ENCODE measurements at regions not wholly inside any gene's neighbourhood (a gene's known extent, or its start where the extent isn't known, plus 50 kb on each side); places are given as distances from the start of the nearest gene placed in this dataset.
"Not testable (repeated sequence)": the region's sequence is repeated elsewhere in the genome, so short reads cannot be mapped to it uniquely, and the experiment has no call there.

DNA sequence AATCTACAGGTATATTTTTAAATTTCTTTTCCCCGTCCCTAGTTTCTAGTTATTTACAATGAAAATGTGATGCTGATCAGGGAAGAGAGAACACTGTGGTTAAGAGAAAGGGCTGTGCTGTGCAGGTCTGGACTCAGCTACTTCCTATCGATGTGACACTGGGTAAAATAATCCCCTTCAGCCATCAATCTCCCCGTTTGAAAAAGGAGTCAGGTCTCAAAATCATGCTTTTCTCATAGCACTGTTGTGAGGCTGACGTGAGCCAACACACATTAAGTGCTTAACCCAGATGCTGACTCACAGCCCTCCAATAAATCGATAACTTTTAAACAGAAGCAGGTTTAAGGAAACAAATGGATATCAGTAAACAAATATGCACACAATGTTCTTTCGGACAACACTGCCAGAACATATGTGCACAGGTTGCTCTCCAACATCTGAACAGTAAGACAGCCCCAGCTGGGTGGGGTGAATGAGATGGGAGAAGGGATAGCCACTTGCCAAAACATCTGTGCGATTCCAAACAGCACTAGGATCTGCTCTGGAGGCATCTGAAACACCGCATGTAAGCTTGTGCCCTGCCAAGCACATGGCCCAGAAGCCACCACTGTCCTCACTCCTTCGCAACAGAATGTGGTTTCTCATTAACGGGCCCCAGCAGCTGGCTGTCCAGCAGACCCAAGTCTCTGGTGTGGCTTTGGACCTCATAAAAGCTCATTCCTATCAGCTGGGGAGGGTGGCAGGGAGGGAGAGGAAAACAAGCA lies 143.2 kb upstream of the PRICKLE2 start:
- in situ Hi-C loops (cut with MboI; ENCODE audit: low pct_unique_long_range_greater_than_20kb, low sequenced_read_pairs, unreplicated experiment) = no loop called here
- DNase-seq (ENCODE audit: low spot score) = no peak
- TF ChIP-seq, protein P1, sequence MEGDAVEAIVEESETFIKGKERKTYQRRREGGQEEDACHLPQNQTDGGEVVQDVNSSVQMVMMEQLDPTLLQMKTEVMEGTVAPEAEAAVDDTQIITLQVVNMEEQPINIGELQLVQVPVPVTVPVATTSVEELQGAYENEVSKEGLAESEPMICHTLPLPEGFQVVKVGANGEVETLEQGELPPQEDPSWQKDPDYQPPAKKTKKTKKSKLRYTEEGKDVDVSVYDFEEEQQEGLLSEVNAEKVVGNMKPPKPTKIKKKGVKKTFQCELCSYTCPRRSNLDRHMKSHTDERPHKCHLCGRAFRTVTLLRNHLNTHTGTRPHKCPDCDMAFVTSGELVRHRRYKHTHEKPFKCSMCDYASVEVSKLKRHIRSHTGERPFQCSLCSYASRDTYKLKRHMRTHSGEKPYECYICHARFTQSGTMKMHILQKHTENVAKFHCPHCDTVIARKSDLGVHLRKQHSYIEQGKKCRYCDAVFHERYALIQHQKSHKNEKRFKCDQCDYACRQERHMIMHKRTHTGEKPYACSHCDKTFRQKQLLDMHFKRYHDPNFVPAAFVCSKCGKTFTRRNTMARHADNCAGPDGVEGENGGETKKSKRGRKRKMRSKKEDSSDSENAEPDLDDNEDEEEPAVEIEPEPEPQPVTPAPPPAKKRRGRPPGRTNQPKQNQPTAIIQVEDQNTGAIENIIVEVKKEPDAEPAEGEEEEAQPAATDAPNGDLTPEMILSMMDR (IDR thresholded peaks at IDR 0.05; ENCODE audit: extremely low read depth, insufficient read depth, missing control alignments) = no peak

DNA sequence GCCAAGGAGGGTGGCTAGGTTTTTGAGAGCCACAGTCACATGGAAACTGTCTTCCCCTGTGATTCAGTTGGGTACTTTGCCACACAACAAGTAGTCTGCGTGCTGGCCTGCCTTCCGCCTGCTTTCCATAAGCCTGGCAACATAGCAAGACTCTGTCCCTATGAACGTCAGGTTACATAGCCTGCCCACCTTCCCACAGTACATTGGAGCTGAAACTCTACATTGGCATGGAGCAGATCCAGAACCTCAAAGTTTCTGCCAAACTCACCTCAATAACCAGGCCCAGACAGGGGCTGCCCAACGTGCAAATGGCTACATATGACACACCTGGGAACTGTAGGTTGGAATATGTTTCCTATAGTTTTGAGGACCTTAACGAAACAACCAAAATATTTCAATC lies 140.6 kb upstream of the PRICKLE2 start:
- in situ Hi-C loops (cut with MboI; ENCODE audit: low pct_unique_long_range_greater_than_20kb, low sequenced_read_pairs, unreplicated experiment) = no loop called here
- TF ChIP-seq, protein P1 (IDR thresholded peaks at IDR 0.05; ENCODE audit: extremely low read depth, insufficient read depth, missing control alignments) = no peak
- DNase-seq (ENCODE audit: low spot score) = no peak

DNA sequence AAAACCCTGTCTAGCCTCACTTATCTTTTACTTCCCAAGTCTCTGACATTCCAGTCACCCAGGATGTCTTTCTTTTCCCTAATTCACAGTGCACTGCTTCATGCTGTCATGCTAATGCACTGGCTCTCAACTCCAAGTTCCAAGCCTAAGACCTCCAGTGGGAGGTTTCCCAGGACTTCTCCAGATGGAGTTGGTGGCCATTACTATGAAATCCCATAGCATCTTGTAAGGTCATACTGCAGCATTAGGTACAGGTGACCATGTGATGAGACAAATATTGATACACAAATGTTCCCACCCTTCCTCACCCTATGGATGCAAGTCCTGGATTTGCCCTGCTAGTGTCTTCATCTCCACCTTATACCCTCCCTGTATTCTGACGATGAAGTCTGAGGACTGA lies 138.6 kb upstream of the PRICKLE2 start:
- in situ Hi-C loops (cut with MboI; ENCODE audit: low pct_unique_long_range_greater_than_20kb, low sequenced_read_pairs, unreplicated experiment) = no loop called here
- TF ChIP-seq, protein P1 (IDR thresholded peaks at IDR 0.05; ENCODE audit: extremely low read depth, insufficient read depth, missing control alignments) = no peak
- no peak for DNase-seq (ENCODE audit: low spot score)

DNA sequence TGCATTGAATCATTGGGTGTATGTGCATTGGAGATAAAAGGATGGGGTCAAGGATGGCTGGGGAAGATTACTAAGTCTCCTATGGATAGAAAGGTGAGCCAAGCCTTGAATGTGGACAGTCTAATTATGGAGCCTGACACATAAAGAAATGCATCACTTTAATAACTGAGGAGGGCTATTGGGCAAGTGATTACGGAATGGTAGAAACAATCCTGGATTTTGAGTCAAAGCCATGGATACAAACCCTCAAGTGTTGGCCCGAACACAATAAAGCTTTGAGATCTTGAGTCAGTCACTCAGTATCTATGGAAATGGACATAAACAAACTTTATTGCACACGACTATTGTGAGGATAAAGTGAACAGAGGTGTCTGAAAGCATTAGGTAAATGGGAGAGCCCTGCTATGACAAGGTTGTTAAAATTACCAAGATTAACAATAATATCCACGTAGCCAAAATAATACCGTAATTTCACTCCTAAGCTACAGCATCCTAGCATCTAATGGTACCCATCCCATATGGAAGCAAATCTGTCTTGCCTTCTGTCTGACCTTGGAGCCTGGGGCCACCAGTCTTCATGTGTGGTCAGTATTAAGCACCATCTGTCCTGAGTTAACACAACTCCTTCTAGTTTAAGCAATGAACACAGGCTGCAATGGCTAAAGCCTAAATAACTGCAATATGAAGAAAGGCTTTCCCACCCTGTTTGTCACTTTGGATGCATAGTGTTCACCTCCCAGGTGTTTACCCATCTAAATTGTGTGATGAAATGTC lies 136.9 kb upstream of the PRICKLE2 start:
- DNase-seq (ENCODE audit: low spot score) = no peak
- TF ChIP-seq, protein P1 (IDR thresholded peaks at IDR 0.05; ENCODE audit: extremely low read depth, insufficient read depth, missing control alignments) = no peak
- in situ Hi-C loops (cut with MboI; ENCODE audit: low pct_unique_long_range_greater_than_20kb, low sequenced_read_pairs, unreplicated experiment) = no loop called here

DNA sequence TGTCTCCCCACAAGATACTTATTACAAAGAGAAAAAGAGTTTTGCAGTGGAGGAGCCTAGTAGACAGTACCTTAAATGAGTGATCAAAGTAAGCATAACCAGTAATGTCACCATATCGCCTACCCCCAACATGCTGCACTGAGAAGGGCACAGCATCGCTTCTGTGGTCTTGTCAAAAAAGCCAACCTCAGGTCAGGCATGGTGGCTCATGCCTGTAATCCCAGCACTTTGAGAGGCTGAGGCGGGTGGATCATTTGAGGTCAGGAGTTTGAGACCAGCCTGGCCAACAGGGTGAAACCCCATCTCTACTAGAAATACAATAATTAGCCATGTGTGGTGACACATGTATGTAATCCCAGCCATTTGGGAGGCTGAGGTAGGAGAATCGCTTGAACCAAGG lies 135.8 kb upstream of the PRICKLE2 start:
- in situ Hi-C loops (cut with MboI; ENCODE audit: low pct_unique_long_range_greater_than_20kb, low sequenced_read_pairs, unreplicated experiment) = not testable (repeated sequence)

DNA sequence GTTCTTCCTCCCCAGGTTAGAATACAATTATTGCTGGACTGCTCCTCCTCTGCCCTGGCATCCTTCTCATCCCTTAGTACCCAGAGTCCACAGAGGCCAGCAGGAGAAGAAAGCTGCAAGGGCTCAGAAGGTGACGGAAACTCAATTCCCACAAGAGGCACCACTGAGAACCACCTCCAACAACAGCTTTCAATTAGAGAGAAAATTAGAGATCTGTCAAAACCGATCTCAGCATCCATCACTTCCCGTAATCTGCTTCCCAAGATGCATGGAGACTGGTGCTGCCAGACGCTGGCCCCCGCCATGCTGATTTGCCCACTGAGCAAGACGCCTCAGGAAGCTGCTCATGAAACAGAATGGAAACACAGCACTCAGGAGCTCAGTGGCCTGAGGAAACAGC lies 135.0 kb upstream of the PRICKLE2 start:
- in situ Hi-C loops (cut with MboI; ENCODE audit: low pct_unique_long_range_greater_than_20kb, low sequenced_read_pairs, unreplicated experiment) = no loop called here
- DNase-seq (ENCODE audit: low spot score) = no peak
- TF ChIP-seq, protein P1 (IDR thresholded peaks at IDR 0.05; ENCODE audit: extremely low read depth, insufficient read depth, missing control alignments) = no peak

More for the DNA sequence above, 135.8 kb upstream of the PRICKLE2 start:
- DNase-seq (ENCODE audit: low spot score) = not testable (repeated sequence)

DNA sequence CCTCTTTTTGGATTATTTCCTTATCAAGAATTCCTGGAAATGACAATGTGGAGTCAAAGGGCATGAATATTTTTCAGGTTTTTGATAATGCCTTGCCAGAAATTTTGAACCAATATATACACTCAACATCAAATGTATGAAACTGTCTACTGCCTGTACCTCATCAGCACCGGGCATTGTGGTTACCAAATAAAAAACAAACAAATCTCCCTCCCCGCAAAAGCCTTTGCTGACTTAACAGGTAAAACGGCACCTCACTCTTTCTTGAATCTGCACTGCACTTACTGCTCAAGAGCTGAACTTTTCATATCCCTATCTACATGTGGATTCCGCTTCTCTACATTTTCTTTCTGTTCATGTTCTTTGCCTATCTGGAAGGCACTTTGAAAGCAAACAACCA lies 134.5 kb upstream of the PRICKLE2 start:
- TF ChIP-seq, protein P1 (IDR thresholded peaks at IDR 0.05; ENCODE audit: extremely low read depth, insufficient read depth, missing control alignments) = no peak
- in situ Hi-C loops (cut with MboI; ENCODE audit: low pct_unique_long_range_greater_than_20kb, low sequenced_read_pairs, unreplicated experiment) = no loop called here
- no peak for DNase-seq (ENCODE audit: low spot score)
